Muscle layer of duodenum (tissue), 2 donors: ENCODE measurements at regions not wholly inside any gene's neighbourhood (a gene's known extent, or its start where the extent isn't known, plus 50 kb on each side); places are given as distances from the start of the nearest gene placed in this dataset.
A peak's percentile ranks its signal among the peaks of the same experiment; 100 is the strongest.
"Not testable (repeated sequence)": the region's sequence is repeated elsewhere in the genome, so short reads cannot be mapped to it uniquely, and the experiment has no call there.

Experiments used
- H3K27ac ChIP-seq: one replicate; pipeline ENCODE4 v1.7.0; 2013; ENCODE audit warnings: mild to moderate bottlenecking, low read length
- H3K27me3 ChIP-seq: one replicate; pipeline ENCODE4 v1.7.0; 2013; ENCODE audit warnings: low read depth, mild to moderate bottlenecking, control low read depth, low read length
- H3K36me3 ChIP-seq, 2 donors: one replicate each; pipeline ENCODE4 v1.7.0; 2013; ENCODE audit warnings: low read length in 2 of 2, control low read depth in 1 of 2, mild to moderate bottlenecking in 1 of 2; ENCODE audit not compliant: insufficient read depth in 2 of 2, control insufficient read depth in 1 of 2
- H3K4me1 ChIP-seq, 2 donors: one replicate each; pipeline ENCODE4 v1.7.0; 2013; ENCODE audit warnings: low read length in 2 of 2, mild to moderate bottlenecking in 2 of 2, control low read depth in 1 of 2, moderate library complexity in 1 of 2; ENCODE audit not compliant: insufficient read depth in 2 of 2, control insufficient read depth in 1 of 2
- H3K4me3 ChIP-seq, 2 donors: one replicate each; pipeline ENCODE4 v1.7.0; 2013; ENCODE audit warnings: low read length in 2 of 2, low read depth in 1 of 2, mild to moderate bottlenecking in 1 of 2
- H3K9me3 ChIP-seq, 2 donors: one replicate each; pipeline ENCODE4 v1.7.0; 2013; ENCODE audit warnings: low read length in 2 of 2, control low read depth in 1 of 2, mild to moderate bottlenecking in 1 of 2; ENCODE audit not compliant: control insufficient read depth in 1 of 2
- donor health status: healthy.

DNA sequence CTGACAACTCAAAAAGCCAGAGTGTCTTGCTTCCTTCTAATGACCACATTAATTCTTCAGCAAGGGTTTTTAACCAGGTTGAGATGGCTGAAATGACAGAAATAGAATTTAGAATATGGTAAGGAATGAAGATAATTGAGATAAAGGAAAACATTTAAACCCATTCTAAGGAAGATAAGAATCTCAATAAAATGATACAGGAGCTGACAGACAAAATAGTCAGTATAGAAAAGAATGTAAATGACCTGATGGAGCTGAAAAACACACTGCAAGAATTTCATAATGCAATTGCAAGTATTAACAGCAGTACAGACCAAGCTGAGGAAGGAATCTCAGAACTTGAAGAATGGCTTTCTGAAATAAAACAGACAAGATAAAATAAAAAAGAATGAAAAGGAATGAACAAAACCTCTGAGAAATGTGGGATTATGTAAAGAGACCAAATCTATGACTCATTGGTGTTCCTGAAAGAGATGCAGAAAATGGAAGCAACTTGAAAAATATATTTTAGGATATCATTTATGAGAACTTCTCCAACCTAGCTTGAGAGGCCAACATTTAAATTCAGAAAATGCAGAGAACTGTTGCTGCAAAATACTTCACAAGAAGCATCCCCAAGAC is 87.1 kb downstream of the SAMD9 start:
- Histone ChIP-seq H3K36me3 (no peaks in the 10 kb centered on the region), H3K4me3 (no peak overlapping the region), H3K27me3 (no peaks in the 10 kb centered on the region), H3K9me3 (peaks cover 0 to 2% of the 10 kb centered on the region in 2 donors), H3K27ac (no peak overlapping the region), H3K4me1 (no peaks in the 10 kb centered on the region)

DNA sequence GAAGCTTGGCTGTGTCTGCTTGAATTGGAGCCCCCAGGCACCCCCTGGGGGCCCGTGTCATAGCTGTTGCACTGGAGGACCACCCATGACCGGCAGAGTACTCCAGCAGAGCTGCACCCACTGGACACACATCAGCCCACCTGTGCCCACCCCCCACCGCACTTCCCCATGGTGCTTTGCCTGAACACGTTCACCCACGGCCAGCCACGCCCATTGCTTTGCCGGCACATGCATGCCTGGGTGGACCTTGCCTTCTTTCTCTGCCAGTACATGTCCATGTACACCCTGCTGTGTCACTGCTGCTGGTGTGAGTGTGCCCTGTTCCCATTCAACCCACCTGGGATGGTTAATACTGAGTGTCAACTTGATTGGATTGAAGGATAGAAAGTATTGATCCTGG is 88.7 kb downstream of the SAMD9 start:
- no peak overlapping the region for H3K27ac ChIP-seq
- H3K4me1 ChIP-seq, result no peaks in the 10 kb centered on the region
- no peaks in the 10 kb centered on the region for H3K27me3 ChIP-seq
- H3K9me3 ChIP-seq, result peaks cover 0 to 2% of the 10 kb centered on the region in 2 donors
- H3K4me3 ChIP-seq, result no peak overlapping the region
- no peaks in the 10 kb centered on the region for H3K36me3 ChIP-seq

DNA sequence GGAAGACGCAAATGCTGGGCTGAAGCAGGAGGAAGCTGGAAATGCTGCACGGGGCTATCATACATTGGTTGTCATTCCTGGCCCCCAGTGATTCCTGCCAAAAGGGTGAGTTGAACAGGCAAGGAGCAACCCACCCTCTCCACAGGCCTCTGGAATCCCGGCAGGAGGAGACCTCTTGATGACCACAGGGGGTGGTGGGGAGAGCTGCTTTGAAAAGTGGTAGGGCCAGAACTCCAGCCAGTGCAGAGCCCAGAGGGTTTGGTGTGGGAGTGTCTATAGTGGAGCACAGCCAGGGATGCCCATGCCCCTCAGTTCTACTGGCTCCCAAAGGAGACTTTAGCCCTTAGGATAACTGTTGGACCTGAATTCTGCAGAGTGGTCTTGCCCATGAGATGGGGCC is 89.2 kb downstream of the SAMD9 start:
- no peak overlapping the region for H3K27ac ChIP-seq
- H3K9me3 ChIP-seq, result peaks cover 0 to 2% of the 10 kb centered on the region in 2 donors
- no peaks in the 10 kb centered on the region for H3K36me3 ChIP-seq
- no peak overlapping the region for H3K4me3 ChIP-seq
- H3K4me1 ChIP-seq, result no peaks in the 10 kb centered on the region
- no peaks in the 10 kb centered on the region for H3K27me3 ChIP-seq

DNA sequence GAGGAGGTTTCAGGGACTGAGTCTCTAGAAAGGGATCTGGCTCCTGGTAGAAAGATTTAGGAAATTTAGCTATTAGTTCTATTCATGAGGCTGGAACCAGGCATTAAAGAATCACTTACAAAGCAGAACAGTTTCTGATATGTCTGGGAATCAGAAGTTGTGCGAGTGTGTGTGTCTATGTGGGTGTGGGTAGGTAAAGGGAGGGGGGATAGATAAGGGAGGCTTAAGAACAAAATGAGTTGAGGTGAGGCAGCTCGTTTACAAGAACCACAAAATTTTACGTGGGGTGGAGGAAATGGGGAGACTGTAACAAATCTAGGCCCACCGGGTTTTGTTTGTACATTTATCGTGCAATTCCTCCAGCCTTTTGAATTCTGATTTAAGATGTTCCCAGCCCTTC is 90.7 kb downstream of the SAMD9 start:
- no peak overlapping the region for H3K27ac ChIP-seq
- H3K36me3 ChIP-seq, result no peaks in the 10 kb centered on the region
- H3K4me3 ChIP-seq, result no peak overlapping the region

DNA sequence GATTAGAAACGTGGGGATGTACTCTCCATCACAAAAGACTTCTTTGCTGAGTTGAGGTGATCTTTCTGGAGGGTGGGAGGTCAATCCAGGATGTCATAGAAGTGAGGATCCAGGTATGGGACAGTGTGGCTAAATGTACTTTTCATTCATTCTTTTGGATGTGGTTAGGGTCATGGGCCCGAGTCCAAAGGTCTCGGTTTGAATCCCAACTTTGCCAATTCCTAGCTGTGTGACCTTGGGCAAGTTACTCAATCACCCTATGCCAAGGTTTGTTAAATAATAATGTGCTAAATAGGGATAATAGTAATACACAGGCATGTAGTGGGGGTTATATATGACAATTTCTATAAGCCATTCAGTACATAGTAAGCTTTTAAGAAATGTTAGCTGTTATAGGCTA is 91.4 kb downstream of the SAMD9 start:
- Histone ChIP-seq H3K27me3 (no peaks in the 10 kb centered on the region), H3K9me3 (no peaks in the 10 kb centered on the region), H3K27ac (no peak overlapping the region), H3K36me3 (no peaks in the 10 kb centered on the region), H3K4me3 (no peak overlapping the region), H3K4me1 (no peaks in the 10 kb centered on the region)

More for the DNA sequence above, 90.7 kb downstream of the SAMD9 start:
- Histone ChIP-seq H3K9me3 (no peaks in the 10 kb centered on the region), H3K27me3 (no peaks in the 10 kb centered on the region), H3K4me1 (no peaks in the 10 kb centered on the region)

DNA sequence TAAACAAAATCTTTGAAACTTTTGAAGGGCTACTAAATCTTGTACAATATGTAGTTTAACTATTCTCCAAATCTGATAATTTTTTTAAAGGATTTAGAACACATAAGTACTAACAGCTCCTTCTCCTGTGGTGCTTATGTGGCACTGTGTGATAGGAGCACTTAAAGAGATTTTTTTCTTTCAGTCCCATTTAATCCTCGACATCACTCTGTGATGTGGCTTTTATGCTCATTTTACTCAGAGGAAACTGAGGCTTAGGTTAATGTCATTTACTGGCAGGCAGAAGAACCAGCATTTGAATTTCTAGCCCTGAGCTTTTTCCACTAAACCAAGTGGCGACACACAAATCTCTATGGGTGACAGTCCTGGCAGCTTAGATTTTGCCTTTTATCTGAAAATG is 92.4 kb downstream of the SAMD9 start:
- H3K4me3 ChIP-seq, result no peak overlapping the region
- H3K27ac ChIP-seq, result no peak overlapping the region
- no peaks in the 10 kb centered on the region for H3K36me3 ChIP-seq
- no peaks in the 10 kb centered on the region for H3K9me3 ChIP-seq
- H3K27me3 ChIP-seq, result no peaks in the 10 kb centered on the region
- no peaks in the 10 kb centered on the region for H3K4me1 ChIP-seq

DNA sequence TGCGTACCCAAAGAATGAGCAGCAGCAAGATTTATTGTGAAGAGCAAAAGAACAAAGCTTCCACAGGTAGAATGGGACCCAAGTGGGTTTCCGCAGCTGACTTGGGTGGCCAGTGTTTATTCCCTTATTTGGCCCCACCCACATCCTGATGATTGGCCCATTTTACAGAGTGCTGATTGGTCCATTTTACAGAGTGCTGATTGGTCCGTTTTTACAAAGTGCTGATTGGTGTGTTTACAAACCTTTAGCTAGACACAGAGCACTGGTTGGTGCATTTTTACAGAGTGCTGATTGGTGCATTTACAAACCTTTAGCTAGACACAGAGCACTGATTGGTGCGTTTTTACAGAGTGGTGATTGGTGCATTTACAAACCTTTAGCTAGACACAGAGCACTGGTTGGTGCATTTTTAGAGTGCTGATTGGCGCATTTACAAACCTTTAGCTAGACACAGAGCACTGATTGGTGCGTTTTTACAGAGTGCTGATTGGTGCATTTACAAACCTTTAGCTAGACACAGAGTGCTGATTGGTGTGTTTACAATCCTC is 94.8 kb downstream of the SAMD9 start:
- not testable (repeated sequence) for H3K9me3 ChIP-seq, H3K4me1 ChIP-seq, H3K36me3 ChIP-seq, H3K27ac ChIP-seq, H3K27me3 ChIP-seq, H3K4me3 ChIP-seq

DNA sequence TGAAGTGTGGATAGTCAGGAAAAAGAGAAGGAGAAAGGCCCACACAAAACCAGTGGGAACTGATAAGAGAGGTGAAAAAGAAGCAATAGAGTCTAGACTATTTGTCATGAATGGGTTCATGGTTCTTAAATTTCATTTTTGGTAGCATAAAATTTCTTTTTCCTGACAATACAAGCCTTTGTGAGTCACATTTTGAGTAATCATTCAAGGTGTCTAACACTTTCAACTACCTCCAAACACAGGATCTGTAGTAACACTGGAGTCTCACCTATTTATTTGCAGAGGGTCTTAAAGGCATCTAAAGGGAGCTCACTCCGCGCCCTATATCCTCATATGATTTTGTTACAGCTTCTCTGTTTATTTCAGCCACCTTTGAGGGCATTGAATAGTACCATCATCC is 96.0 kb downstream of the SAMD9 start:
- H3K27ac ChIP-seq, result no peak overlapping the region
- H3K4me3 ChIP-seq, result no peak overlapping the region
- no peaks in the 10 kb centered on the region for H3K27me3 ChIP-seq
- H3K4me1 ChIP-seq, result no peaks in the 10 kb centered on the region
- H3K9me3 ChIP-seq, result no peaks in the 10 kb centered on the region
- no peaks in the 10 kb centered on the region for H3K36me3 ChIP-seq

DNA sequence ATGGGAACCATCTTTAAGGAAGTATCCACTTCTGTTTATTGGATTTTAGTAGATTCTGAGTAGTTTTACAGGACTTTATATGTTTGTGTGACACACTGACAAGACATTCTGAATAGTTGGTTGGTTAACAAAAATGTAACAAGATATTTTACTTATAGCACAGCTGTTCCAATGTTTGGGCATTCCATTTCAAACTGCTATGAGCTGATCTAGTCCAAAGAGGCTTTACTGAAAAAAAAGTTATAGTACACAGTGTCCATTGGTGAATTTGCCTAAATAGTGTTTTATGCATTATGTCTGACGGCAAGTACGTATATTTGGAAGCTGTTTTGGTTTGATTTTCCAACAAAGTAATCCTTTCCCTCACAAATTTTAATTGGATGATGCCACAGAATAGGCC is 99.1 kb downstream of the SAMD9 start:
- Histone ChIP-seq H3K9me3 (no peaks in the 10 kb centered on the region), H3K36me3 (no peaks in the 10 kb centered on the region), H3K4me1 (peaks cover 7 to 10% of the 10 kb centered on the region in 2 donors), H3K27ac (no peak overlapping the region), H3K27me3 (no peaks in the 10 kb centered on the region), H3K4me3 (no peak overlapping the region)

DNA sequence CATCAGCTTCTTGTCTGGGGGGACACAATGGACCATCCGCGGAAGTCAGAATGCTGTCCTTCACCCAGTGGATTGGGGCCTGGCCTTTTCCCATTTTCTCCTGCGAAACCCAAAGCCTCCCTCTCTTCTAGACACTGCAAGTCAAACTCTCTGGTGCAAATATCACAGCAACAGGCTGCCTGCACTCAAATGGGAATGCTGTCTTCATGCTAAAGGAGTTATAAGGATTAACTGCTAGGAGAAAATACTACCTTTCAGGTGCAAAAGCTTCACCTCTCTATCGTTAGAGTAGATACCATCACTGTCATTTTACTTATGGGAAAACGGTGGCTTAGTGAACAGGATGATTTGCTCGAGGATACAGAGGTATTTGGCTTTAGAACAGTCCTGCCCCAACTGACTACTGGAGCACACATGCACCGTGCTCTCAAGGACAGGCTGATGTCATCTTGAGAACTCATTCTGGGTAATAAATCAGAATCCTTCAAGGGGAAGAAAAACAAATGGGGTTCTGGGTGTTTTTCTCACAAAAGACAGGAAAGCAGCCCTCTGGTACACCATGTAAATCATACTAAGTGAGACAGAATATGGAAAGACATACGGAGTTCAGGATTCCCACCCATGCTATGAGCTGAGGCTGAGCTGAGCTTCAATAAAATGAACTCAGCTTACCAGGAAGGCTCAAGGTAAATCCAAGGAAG is 100.9 kb downstream of the SAMD9 start:
- Histone ChIP-seq H3K27ac (no peak overlapping the region), H3K36me3 (no peaks in the 10 kb centered on the region), H3K27me3 (no peaks in the 10 kb centered on the region)

DNA sequence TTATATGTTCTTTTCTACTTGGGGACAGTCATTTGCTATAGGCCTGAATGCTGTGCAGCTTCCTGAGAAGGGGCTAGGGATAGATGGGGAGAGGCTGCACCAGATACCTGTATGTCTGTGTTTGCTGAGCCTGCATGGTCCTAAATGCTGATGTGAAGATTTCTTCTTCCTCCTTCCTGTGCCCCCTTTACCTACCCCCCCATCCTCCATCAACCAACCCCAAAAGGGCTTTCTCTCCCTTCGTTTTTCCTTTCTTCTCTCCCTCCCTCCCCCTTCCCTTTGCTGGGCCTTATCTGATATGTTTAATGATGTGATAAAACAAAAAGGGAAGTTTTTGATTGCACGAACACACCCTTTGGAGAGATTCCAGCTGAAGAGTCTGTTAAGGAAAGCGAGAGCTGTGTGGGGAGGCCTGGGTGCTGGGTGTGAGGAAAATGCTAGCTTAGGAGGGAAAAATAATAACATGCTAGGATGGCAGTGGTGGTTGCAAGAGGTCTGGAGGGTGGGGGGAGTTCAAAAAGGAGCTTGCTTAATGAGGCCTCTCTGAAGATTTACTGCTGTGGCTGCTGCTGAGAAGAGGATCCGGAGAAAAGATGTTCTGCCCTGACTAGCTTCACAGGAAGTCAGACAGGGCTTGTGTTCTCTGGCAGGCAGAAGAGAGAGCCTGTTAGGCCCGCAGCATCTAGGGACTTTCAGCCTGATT is 101.8 kb downstream of the SAMD9 start:
- Histone ChIP-seq H3K4me3 (no peak overlapping the region), H3K4me1 (peaks cover 7 to 10% of the 10 kb centered on the region in 2 donors), H3K36me3 (no peaks in the 10 kb centered on the region), H3K27ac (peak overlapping the region; percentile 49), H3K27me3 (no peaks in the 10 kb centered on the region), H3K9me3 (no peaks in the 10 kb centered on the region)

More for the DNA sequence above, 100.9 kb downstream of the SAMD9 start:
- Histone ChIP-seq H3K9me3 (no peaks in the 10 kb centered on the region), H3K4me1 (peaks cover 7 to 10% of the 10 kb centered on the region in 2 donors), H3K4me3 (no peak overlapping the region)
